ENCODE measurements at regions not wholly inside any gene's neighbourhood (a gene's known extent, or its start where the extent isn't known, plus 50 kb on each side); places are given as distances from the start of the nearest gene placed in this dataset.

DNA sequence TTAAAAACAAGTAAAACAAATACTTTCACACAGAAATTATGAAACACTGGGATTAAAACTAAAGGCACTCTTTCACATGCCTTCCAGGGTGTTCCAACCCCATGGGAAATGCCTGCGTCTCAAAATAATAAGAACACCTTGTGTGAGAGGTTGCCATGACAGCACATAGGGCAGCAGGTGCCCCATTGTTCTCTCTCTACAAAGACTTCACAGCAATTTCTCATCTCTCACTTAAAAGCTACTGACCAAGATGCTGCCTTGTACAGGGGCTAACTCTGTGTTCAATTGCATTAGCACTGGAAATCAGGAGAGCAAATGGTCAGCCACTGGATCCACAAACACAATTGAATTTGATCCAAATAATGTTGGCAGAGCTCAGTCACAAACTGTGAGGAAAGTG, 102.5 kb upstream of the GALNTL6 start:
- Histone ChIP-seq H4K8ac (ENCODE audit: extremely low read depth, insufficient read depth, low read length) (no peak overlapping the region), H3K27me3 (replicated peaks in 1 of 4; ENCODE audit: control insufficient read depth in 3 of 4, extremely low read depth in 1 of 4, insufficient read depth in 3 of 4, low read length in 3 of 4) (no peaks in the 10 kb centered on the region), H3K9ac (replicated peaks in 1 of 4; ENCODE audit: extremely low read depth in 1 of 4, low read depth in 3 of 4, low read length in 3 of 4) (no peak overlapping the region), H3K79me1 (ENCODE audit: low read depth, low read length) (no peaks in the 10 kb centered on the region), H3K23ac (ENCODE audit: insufficient read length) (no peak overlapping the region), H3K18ac (ENCODE audit: extremely low read depth, low read length) (no peak overlapping the region), H2AFZ (ENCODE audit: low read length) (no peak overlapping the region), H3K9me3 (ENCODE audit: insufficient read depth in 2 of 2, low read depth in 1 of 2, low read length in 1 of 2) (no peaks in the 10 kb centered on the region), H3K23me2 (ENCODE audit: low read depth, low read length) (no peaks in the 10 kb centered on the region; the same call in 1 of the 2 replicates), H3K27ac (ENCODE audit: low read depth, low read length) (no peak overlapping the region), H3K4me2 (ENCODE audit: insufficient read depth in 1 of 2, low read depth in 2 of 2, low read length in 2 of 2) (no peak overlapping the region), H3K4me1 (replicated peaks in 1 of 4; ENCODE audit: control insufficient read depth in 3 of 4, insufficient read depth in 4 of 4, low read length in 3 of 4) (no peaks in the 10 kb centered on the region), H2BK5ac (ENCODE audit: low read depth, low read length) (no peak overlapping the region), H3K79me2 (ENCODE audit: control insufficient read depth in 1 of 2, insufficient read depth in 2 of 2, low read length in 2 of 2) (no peaks in the 10 kb centered on the region), H2AK5ac (ENCODE audit: low read depth, low read length) (no peak overlapping the region), H4K91ac (replicated peaks; ENCODE audit: insufficient read length, low read length) (no peak overlapping the region), H4K5ac (ENCODE audit: insufficient read length, low read depth, low read length) (no peak overlapping the region), H4K20me1 (replicated peaks in 1 of 2; ENCODE audit: control insufficient read depth in 1 of 2, insufficient read depth in 2 of 2, low read length in 2 of 2) (no peaks in the 10 kb centered on the region), H2BK20ac (ENCODE audit: low read length) (no peak overlapping the region), H2BK120ac (replicated peaks; ENCODE audit: low read depth, low read length) (no peak overlapping the region), H2BK12ac (ENCODE audit: low read depth, low read length) (no peak overlapping the region), H3K4me3 (ENCODE audit: extremely low read depth in 1 of 4, insufficient read depth in 2 of 4, low read depth in 3 of 4, low read length in 4 of 4) (no peak overlapping the region), H3K14ac (ENCODE audit: insufficient read length) (no peak overlapping the region), H2BK15ac (ENCODE audit: low read length) (no peak overlapping the region), H3K4ac (replicated peaks; ENCODE audit: insufficient read length, low read depth, low read length) (no peak overlapping the region), H3K56ac (replicated peaks; ENCODE audit: insufficient read length, low read depth, low read length) (no peak overlapping the region), H3K36me3 (ENCODE audit: control insufficient read depth in 2 of 4, insufficient read depth in 4 of 4, low read length in 3 of 4) (no peaks in the 10 kb centered on the region)
- FAIRE-seq (no peak), DNase-seq (ENCODE audit: low read depth in 1 of 2, low spot score in 2 of 2) (no peak)
- 69% methylated on average over 1 of the region's 1 CpG; no CpG with 5 or more reads in 1 of the 2 experiments for WGBS, 2 experiments (ENCODE audit: extremely low coverage in 1 of 2, insufficient coverage in 1 of 2, insufficient read length in 1 of 2, insufficient replicate concordance in 2 of 2, low coverage in 1 of 2, low lambda C conversion rate in 2 of 2, missing lambda C conversion rate in 1 of 2)
- no peak for TF ChIP-seq SP1 (IDR thresholded peaks at IDR 0.05; ENCODE audit: low read depth, low read length)
- TF ChIP-seq, protein P1, sequence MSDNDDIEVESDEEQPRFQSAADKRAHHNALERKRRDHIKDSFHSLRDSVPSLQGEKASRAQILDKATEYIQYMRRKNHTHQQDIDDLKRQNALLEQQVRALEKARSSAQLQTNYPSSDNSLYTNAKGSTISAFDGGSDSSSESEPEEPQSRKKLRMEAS (IDR thresholded peaks at IDR 0.05): no peak
- no peak for TF ChIP-seq CHD1 (IDR thresholded peaks at IDR 0.05; ENCODE audit: low read depth, low read length)
- TF ChIP-seq POU5F1 (IDR thresholded peaks at IDR 0.05; ENCODE audit: low read depth, low read length): no peak
- no peak for TF ChIP-seq PHF8 (conservative IDR thresholded peaks at IDR 0.05; ENCODE audit: low read depth, low read length)
- no peak for TF ChIP-seq TEAD4 (IDR thresholded peaks at IDR 0.05; ENCODE audit: low read depth, low read length)
- no peak for TF ChIP-seq SAP30 (IDR thresholded peaks at IDR 0.05; ENCODE audit: insufficient read depth, insufficient replicate concordance, low read length)
- ChIA-PET CTCF (ENCODE audit: partially characterized antibody) (no interaction called here), POLR2A (ENCODE audit: partially characterized antibody) (no interaction called here)
